Type B pancreatic cell (in vitro differentiated cells): ENCODE measurements at regions not wholly inside any gene's neighbourhood (a gene's known extent, or its start where the extent isn't known, plus 50 kb on each side); places are given as distances from the start of the nearest gene placed in this dataset.

ENCODE experiments used
- DNase-seq: peaks from one replicate; pipeline ENCODE4 v3.0.0; 2021; ENCODE audit warnings: mixed read lengths; ENCODE audit not compliant: unreplicated experiment; ENCODE audit errors: extremely low spot score
- H3K27ac Mint-ChIP-seq: 2 replicates; pipeline ENCODE4 v1.8.0; 2021; ENCODE audit warnings: mild to moderate bottlenecking, mixed read lengths
- H3K27me3 Mint-ChIP-seq: 2 replicates; pipeline ENCODE4 v1.8.0; 2021; ENCODE audit warnings: mixed read lengths
- H3K36me3 Mint-ChIP-seq: 2 replicates; pipeline ENCODE4 v1.8.0; 2021; ENCODE audit warnings: mixed read lengths
- H3K4me1 Mint-ChIP-seq: one replicate; pipeline ENCODE4 v1.8.0; 2021; ENCODE audit warnings: mixed read lengths; ENCODE audit not compliant: unreplicated experiment
- H3K4me3 Mint-ChIP-seq: 2 replicates; pipeline ENCODE4 v1.8.0; 2021; ENCODE audit warnings: mild to moderate bottlenecking, mixed read lengths
- H3K9me3 Mint-ChIP-seq: 2 replicates; pipeline ENCODE4 v1.8.0; 2021; ENCODE audit warnings: mixed read lengths
- CTCF ChIP-seq: fragments of 200-600 bp; sonication (generic); conservative IDR thresholded peaks from 2 replicates; pipeline ENCODE4 v1.5.0; 2021; ENCODE audit warnings: antibody characterized with exemption, mild to moderate bottlenecking

GRCh38 chr6:40054186-40054585 is 119.9 kb upstream of the MOCS1 start:
- Mint-ChIP-seq H3K4me3 (no peak overlapping the region), H3K27me3 (peaks cover 23% of the 10 kb centered on the region), H3K27ac (no peak overlapping the region), H3K36me3 (no peaks in the 10 kb centered on the region), H3K9me3 (peaks cover 5% of the 10 kb centered on the region), H3K4me1 (no peaks in the 10 kb centered on the region)
- TF ChIP-seq CTCF, result no peak
- no peak for DNase-seq

- peaks cover 5% of the 10 kb centered on the region for H3K9me3 Mint-ChIP-seq
- H3K36me3 Mint-ChIP-seq, result no peaks in the 10 kb centered on the region
- H3K4me1 Mint-ChIP-seq, result no peaks in the 10 kb centered on the region
- H3K27me3 Mint-ChIP-seq, result peaks cover 27% of the 10 kb centered on the region
- no peak for DNase-seq
- TF ChIP-seq CTCF, result no peak
- H3K4me3 Mint-ChIP-seq, result no peak overlapping the region
- no peak overlapping the region for H3K27ac Mint-ChIP-seq
These were observed 114.9 kb upstream of the MOCS1 start for GRCh38 chr6:40049128-40049527.

- no peak overlapping the region for H3K4me3 Mint-ChIP-seq
- no peak for DNase-seq
- no peaks in the 10 kb centered on the region for H3K4me1 Mint-ChIP-seq
- peaks cover 7% of the 10 kb centered on the region for H3K9me3 Mint-ChIP-seq
- no peaks in the 10 kb centered on the region for H3K36me3 Mint-ChIP-seq
- no peak for TF ChIP-seq CTCF
- peaks cover 12% of the 10 kb centered on the region for H3K27me3 Mint-ChIP-seq
- no peak overlapping the region for H3K27ac Mint-ChIP-seq
These were observed 109.9 kb upstream of the MOCS1 start for GRCh38 chr6:40044196-40044595.

GRCh38 chr6:40042232-40042631 is 108.0 kb upstream of the MOCS1 start:
- peaks cover 7% of the 10 kb centered on the region for H3K9me3 Mint-ChIP-seq
- DNase-seq, result no peak
- H3K27me3 Mint-ChIP-seq, result peaks cover 13% of the 10 kb centered on the region
- no peak overlapping the region for H3K27ac Mint-ChIP-seq
- H3K4me3 Mint-ChIP-seq, result no peak overlapping the region
- H3K36me3 Mint-ChIP-seq, result no peaks in the 10 kb centered on the region
- H3K4me1 Mint-ChIP-seq, result no peaks in the 10 kb centered on the region
- TF ChIP-seq CTCF, result no peak

- Mint-ChIP-seq H3K27ac (no peak overlapping the region), H3K4me1 (no peaks in the 10 kb centered on the region), H3K36me3 (no peaks in the 10 kb centered on the region), H3K4me3 (no peak overlapping the region), H3K9me3 (peaks cover 7% of the 10 kb centered on the region), H3K27me3 (peaks cover 12% of the 10 kb centered on the region)
- no peak for TF ChIP-seq CTCF
- no peak for DNase-seq
These were observed 104.8 kb upstream of the MOCS1 start for GRCh38 chr6:40039042-40039441.

- Mint-ChIP-seq H3K4me1 (no peaks in the 10 kb centered on the region), H3K36me3 (no peaks in the 10 kb centered on the region), H3K4me3 (no peak overlapping the region), H3K27ac (no peak overlapping the region), H3K27me3 (peaks cover 12% of the 10 kb centered on the region), H3K9me3 (peaks cover 7% of the 10 kb centered on the region)
- no peak for TF ChIP-seq CTCF
- DNase-seq, result no peak
These were observed 104.4 kb upstream of the MOCS1 start for GRCh38 chr6:40038626-40039025.
